Activated naive CD8-positive, alpha-beta T cell treated with anti-CD3 and anti-CD28 coated beads, Interleukin-2, amount 10 ng/mL, durations not matched to agents 7 days and 5 days (primary cell): ENCODE measurements at regions not wholly inside any gene's neighbourhood (a gene's known extent, or its start where the extent isn't known, plus 50 kb on each side); places are given as distances from the start of the nearest gene placed in this dataset.
"Not testable (repeated sequence)": the region's sequence is repeated elsewhere in the genome, so short reads cannot be mapped to it uniquely, and the experiment has no call there.

Source experiments
- ATAC-seq: fragments of 150-1000 bp; cut with Tn5 transposase; one replicate; pipeline ENCODE4 v1.10.0; 2021; ENCODE audit warnings: low read depth, moderate library complexity
- POLR2A ChIA-PET: fragments of 350-600 bp; sonication (Branson Sonifier 250); formaldehyde crosslinking; loops from one replicate; lab custom pipeline; 2021; ENCODE audit warnings: antibody characterized with exemption; lab: Charles Lee
- DNase-seq: peaks from one replicate; pipeline ENCODE4 v3.0.0; 2021
- H3K27ac Mint-ChIP-seq: one replicate; pipeline ENCODE4 v1.8.0; 2022; ENCODE audit warnings: mild to moderate bottlenecking, mixed read lengths
- H3K27me3 Mint-ChIP-seq: one replicate; pipeline ENCODE4 v1.8.0; 2022; ENCODE audit warnings: mild to moderate bottlenecking, moderate library complexity, mixed read lengths
- H3K36me3 Mint-ChIP-seq: one replicate; pipeline ENCODE4 v1.8.0; 2021; ENCODE audit warnings: mild to moderate bottlenecking, mixed read lengths
- H3K4me1 Mint-ChIP-seq: one replicate; pipeline ENCODE4 v1.8.0; 2021; ENCODE audit warnings: mixed read lengths
- H3K4me3 Mint-ChIP-seq: one replicate; pipeline ENCODE4 v1.8.0; 2022; ENCODE audit warnings: mild to moderate bottlenecking, moderate library complexity, mixed read lengths
- H3K9me3 Mint-ChIP-seq: one replicate; pipeline ENCODE4 v1.8.0; 2021; ENCODE audit warnings: mixed read lengths

DNA sequence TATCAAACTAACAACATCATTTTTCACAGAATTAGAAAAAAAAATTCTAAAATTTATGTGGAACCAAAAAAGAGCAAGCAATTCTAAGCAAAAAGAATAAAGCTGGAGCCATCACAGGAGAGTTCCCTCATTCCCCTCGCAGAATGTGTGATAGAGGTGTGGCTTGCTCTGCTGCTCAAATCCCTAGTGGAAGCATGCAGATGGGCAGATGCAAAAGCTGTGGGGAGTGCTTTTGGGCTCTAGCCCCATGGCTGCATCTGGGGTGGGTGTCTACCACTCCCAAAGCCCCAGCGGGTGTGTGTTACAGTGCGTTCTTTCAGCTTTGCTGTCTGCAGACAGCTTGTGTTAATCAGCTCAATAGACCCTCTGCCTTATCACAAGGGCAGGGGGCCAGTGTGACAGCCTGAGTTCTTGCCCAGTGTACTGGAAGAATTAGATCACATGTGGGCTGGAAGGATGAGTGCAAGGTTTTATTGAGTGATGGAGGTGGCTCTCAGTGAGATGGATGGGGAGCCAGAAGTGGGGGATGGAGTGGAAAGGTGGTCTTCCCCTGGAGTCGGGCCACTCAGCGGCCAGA lies 575.9 kb upstream of the LRRN3 start:
- H3K27ac Mint-ChIP-seq, H3K36me3 Mint-ChIP-seq, ATAC-seq, DNase-seq, H3K4me3 Mint-ChIP-seq, POLR2A ChIA-PET, H3K9me3 Mint-ChIP-seq, H3K27me3 Mint-ChIP-seq, H3K4me1 Mint-ChIP-seq: not testable (repeated sequence)

DNA sequence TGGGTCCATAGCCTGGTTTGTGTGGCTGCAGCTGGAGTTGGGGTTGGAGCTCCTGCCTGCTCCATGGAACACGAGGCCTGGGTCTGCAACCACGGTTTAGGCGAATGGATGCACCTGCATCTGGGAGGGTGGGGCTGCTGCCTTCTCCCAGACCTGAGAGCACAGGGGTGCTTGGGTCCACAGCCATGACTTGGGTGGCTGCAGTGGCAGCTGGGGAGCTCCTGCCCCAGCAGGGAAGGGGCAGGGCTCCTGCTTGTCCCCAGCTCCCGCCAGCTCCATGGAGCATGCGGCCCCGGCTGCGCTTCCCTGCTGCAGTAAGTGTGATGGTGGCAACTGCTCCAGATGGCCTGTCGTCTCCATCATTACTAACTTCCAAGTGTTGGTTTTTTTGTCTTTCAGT lies 571.1 kb upstream of the LRRN3 start:
- Mint-ChIP-seq H3K27ac (no peak overlapping the region), H3K4me1 (no peaks in the 10 kb centered on the region), H3K36me3 (no peaks in the 10 kb centered on the region), H3K9me3 (peaks cover 4% of the 10 kb centered on the region), H3K4me3 (no peak overlapping the region), H3K27me3 (no peaks in the 10 kb centered on the region)
- POLR2A ChIA-PET = no interaction called here
- ATAC-seq (no peak), DNase-seq (no peak)

DNA sequence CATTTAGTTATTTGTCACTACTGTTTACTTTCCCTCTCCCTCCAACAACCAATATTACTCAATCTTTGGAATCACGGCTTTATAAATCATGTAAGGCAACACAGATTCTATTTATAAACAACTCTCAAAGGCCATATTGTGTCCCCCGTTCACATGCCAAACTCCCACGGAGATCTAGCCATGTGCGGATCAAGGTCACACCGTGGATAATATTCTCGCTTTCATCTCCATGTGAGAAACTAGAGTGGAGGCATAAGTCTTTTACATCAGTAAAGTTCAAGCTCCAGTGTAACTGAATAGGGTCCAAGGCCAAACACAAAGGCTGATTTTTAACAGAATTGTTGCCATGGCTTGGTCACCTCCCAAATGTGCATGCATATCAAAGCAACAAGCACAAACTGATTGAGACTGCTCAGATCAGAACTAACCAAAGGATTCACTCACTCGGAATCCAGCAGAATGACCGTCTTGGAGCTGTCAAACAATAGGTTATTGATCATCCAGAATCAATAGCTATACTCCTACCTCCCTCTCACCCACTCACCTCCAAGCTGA lies 569.5 kb upstream of the LRRN3 start:
- H3K27me3 Mint-ChIP-seq = no peaks in the 10 kb centered on the region
- peaks cover 4% of the 10 kb centered on the region for H3K9me3 Mint-ChIP-seq
- DNase-seq (no peak), ATAC-seq (no peak)
- no peak overlapping the region for H3K4me3 Mint-ChIP-seq
- H3K4me1 Mint-ChIP-seq = no peaks in the 10 kb centered on the region
- no peak overlapping the region for H3K27ac Mint-ChIP-seq
- no peaks in the 10 kb centered on the region for H3K36me3 Mint-ChIP-seq
- POLR2A ChIA-PET = no interaction called here

- no peaks in the 10 kb centered on the region for H3K36me3 Mint-ChIP-seq
Measured at GRCh38 chr7:110522061-110522760, 568.7 kb upstream of the LRRN3 start.

DNA sequence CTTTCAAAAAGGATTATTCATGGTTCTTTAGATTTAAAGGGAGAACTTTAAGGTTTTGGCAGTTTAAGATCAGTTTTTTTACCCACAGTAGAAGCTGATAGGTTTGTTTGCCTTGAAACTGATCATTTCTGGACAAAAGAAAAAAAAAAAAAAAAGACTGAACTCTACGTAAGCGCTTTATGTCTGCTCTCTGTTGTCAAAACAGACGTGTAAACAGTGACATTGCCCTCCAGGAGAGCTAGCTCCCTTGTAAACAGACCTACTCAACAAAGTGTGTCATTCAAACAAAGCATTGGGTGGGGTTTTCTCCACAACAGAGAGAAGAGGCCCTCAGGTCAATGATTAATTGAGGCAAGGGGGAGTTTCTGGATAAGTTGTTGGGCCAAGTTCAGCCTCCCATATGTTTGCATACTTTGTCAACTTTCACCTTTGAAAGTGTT lies 568.1 kb upstream of the LRRN3 start:
- no peak for ATAC-seq
- no peak overlapping the region for H3K27ac Mint-ChIP-seq
- no peak overlapping the region for H3K4me3 Mint-ChIP-seq
- no peak for DNase-seq
- H3K4me1 Mint-ChIP-seq = no peaks in the 10 kb centered on the region
- POLR2A ChIA-PET = no interaction called here
- H3K36me3 Mint-ChIP-seq = no peaks in the 10 kb centered on the region
- H3K9me3 Mint-ChIP-seq = peaks cover 4% of the 10 kb centered on the region
- H3K27me3 Mint-ChIP-seq = peaks cover 1% of the 10 kb centered on the region

More at GRCh38 chr7:110522061-110522760, 568.7 kb upstream of the LRRN3 start:
- ATAC-seq (no peak), DNase-seq (no peak)
- POLR2A ChIA-PET = no interaction called here
- H3K4me3 Mint-ChIP-seq = no peak overlapping the region
- H3K27me3 Mint-ChIP-seq = peaks cover 1% of the 10 kb centered on the region
- H3K9me3 Mint-ChIP-seq = peaks cover 4% of the 10 kb centered on the region
- H3K27ac Mint-ChIP-seq = no peak overlapping the region
- no peaks in the 10 kb centered on the region for H3K4me1 Mint-ChIP-seq

DNA sequence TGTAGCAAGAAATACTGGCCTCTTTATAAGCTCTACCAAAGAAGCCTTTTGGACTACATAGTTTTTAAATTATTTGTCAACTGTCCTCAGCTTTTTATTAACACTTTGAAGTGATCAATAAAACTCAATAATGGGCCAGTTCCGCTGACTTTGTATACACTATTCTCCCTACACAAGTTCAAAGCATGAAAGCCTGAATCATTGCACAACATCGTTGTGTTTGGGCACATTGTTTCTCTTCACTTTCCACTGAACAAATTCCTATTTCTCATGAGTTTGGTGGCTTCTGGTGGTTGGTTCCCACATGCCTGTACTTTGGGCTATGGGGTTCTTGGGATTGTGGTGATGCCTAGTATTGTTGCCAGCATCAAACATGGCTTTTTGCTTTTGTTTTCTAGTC lies 561.8 kb upstream of the LRRN3 start:
- POLR2A ChIA-PET = no interaction called here
- H3K27me3 Mint-ChIP-seq = peaks cover 1% of the 10 kb centered on the region
- no peak for ATAC-seq
- H3K4me3 Mint-ChIP-seq = no peak overlapping the region
- peaks cover 2% of the 10 kb centered on the region for H3K4me1 Mint-ChIP-seq
- peaks cover 3% of the 10 kb centered on the region for H3K9me3 Mint-ChIP-seq
- H3K36me3 Mint-ChIP-seq = no peaks in the 10 kb centered on the region
- no peak for DNase-seq
- H3K27ac Mint-ChIP-seq = no peak overlapping the region

DNA sequence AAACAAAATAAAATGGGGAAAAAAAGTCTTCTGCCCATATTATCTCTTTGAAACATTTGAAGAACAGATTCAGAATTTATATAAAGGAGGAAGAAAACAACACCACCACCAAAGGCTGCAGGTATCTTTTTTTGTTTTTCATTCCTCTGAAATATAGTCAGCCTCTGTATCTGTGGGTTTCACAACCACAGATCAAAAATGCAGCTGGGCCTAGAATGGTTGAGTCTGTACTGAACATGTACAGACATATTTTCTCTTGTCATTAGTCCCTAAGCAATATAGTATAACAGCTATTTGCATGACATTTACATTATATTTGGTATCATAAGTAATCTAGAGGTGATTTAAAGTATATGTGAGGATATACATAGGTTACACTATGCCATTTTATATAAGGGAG lies 559.7 kb upstream of the LRRN3 start:
- H3K4me1 Mint-ChIP-seq = peaks cover 2% of the 10 kb centered on the region
- H3K27ac Mint-ChIP-seq = no peak overlapping the region
- H3K36me3 Mint-ChIP-seq = no peaks in the 10 kb centered on the region
- ATAC-seq (peak; percentile 26), DNase-seq (no peak)
- H3K9me3 Mint-ChIP-seq = peaks cover 3% of the 10 kb centered on the region
- POLR2A ChIA-PET = no interaction called here
- H3K4me3 Mint-ChIP-seq = no peak overlapping the region
- peaks cover 1% of the 10 kb centered on the region for H3K27me3 Mint-ChIP-seq

GRCh38 chr7:110534241-110534931 lies 556.5 kb upstream of the LRRN3 start:
- H3K27me3 Mint-ChIP-seq = no peaks in the 10 kb centered on the region
- peak; percentile 26 for ATAC-seq
- no peak overlapping the region for H3K4me3 Mint-ChIP-seq
- POLR2A ChIA-PET = no interaction called here
- H3K36me3 Mint-ChIP-seq = no peaks in the 10 kb centered on the region
- DNase-seq = no peak
- peaks cover 1% of the 10 kb centered on the region for H3K9me3 Mint-ChIP-seq
- H3K4me1 Mint-ChIP-seq = peaks cover 2% of the 10 kb centered on the region
- no peak overlapping the region for H3K27ac Mint-ChIP-seq

DNA sequence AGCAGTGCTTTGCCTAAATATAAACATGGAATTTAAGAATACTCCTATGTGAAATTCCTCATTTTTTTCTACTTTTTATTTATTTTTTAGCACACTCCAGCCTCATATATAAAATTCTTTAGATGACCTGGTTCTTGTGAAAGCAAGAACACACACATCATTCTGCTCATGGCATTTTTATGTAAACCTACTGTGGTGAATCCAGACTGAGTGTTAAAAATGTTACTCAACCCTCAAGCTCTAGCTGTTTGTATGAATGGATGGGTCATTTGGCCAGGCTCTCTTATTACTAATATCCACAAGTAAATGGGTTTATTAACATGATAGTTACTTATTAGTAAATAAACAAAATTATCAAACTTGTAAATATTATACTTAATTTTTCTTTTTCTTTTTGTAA lies 551.7 kb upstream of the LRRN3 start:
- no peaks in the 10 kb centered on the region for H3K4me1 Mint-ChIP-seq
- H3K4me3 Mint-ChIP-seq = no peak overlapping the region
- H3K27me3 Mint-ChIP-seq = peaks cover 3% of the 10 kb centered on the region
- no peak for DNase-seq
- H3K9me3 Mint-ChIP-seq = no peaks in the 10 kb centered on the region
- no peaks in the 10 kb centered on the region for H3K36me3 Mint-ChIP-seq
- ATAC-seq = no peak
- H3K27ac Mint-ChIP-seq = no peak overlapping the region
- POLR2A ChIA-PET = no interaction called here

DNA sequence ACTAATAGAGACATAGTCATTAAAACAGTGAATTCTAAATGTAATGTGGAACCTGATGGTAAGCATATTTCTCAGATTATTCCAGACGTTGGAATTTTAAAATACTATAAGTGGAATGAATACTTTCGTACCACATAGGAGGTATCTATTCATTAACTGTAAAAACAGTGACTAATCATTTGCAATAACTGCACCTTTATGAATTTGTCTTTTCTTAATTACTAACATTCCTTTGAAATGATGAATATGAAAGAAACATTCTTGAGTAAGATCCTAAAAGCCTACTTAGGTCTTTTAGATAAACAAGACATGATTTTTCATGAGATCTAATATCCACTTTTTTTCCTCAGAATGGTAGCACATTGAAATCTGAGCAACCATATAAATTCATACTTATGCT lies 549.0 kb upstream of the LRRN3 start:
- no peak for ATAC-seq
- Mint-ChIP-seq H3K4me3 (no peak overlapping the region), H3K9me3 (no peaks in the 10 kb centered on the region), H3K4me1 (no peaks in the 10 kb centered on the region), H3K27ac (no peak overlapping the region), H3K27me3 (peaks cover 3% of the 10 kb centered on the region), H3K36me3 (no peaks in the 10 kb centered on the region)
- POLR2A ChIA-PET = no interaction called here
- DNase-seq = no peak

GRCh38 chr7:110544194-110544593 lies 546.7 kb upstream of the LRRN3 start:
- Mint-ChIP-seq H3K27me3 (peaks cover 3% of the 10 kb centered on the region), H3K4me1 (no peaks in the 10 kb centered on the region), H3K36me3 (no peaks in the 10 kb centered on the region), H3K4me3 (no peak overlapping the region), H3K9me3 (no peaks in the 10 kb centered on the region), H3K27ac (no peak overlapping the region)
- DNase-seq (no peak), ATAC-seq (no peak)
- POLR2A ChIA-PET = no interaction called here

GRCh38 chr7:110548372-110548771 lies 542.6 kb upstream of the LRRN3 start:
- Mint-ChIP-seq H3K27ac (no peak overlapping the region), H3K4me3 (no peak overlapping the region), H3K9me3 (peaks cover 11% of the 10 kb centered on the region), H3K27me3 (no peaks in the 10 kb centered on the region), H3K4me1 (no peaks in the 10 kb centered on the region), H3K36me3 (peaks cover 3% of the 10 kb centered on the region)
- DNase-seq (no peak), ATAC-seq (no peak)
- POLR2A ChIA-PET = no interaction called here

GRCh38 chr7:110557136-110557535 lies 533.8 kb upstream of the LRRN3 start:
- Mint-ChIP-seq H3K36me3 (peaks cover 2% of the 10 kb centered on the region), H3K27me3 (no peaks in the 10 kb centered on the region), H3K4me1 (no peaks in the 10 kb centered on the region), H3K27ac (no peak overlapping the region), H3K4me3 (no peak overlapping the region), H3K9me3 (peaks cover 5% of the 10 kb centered on the region)
- ATAC-seq (no peak), DNase-seq (no peak)
- POLR2A ChIA-PET = no interaction called here

GRCh38 chr7:110563286-110563685 lies 527.6 kb upstream of the LRRN3 start:
- not testable (repeated sequence) for H3K36me3 Mint-ChIP-seq

More at GRCh38 chr7:110563286-110563685, 527.6 kb upstream of the LRRN3 start:
- H3K27ac Mint-ChIP-seq, ATAC-seq, H3K4me3 Mint-ChIP-seq, H3K27me3 Mint-ChIP-seq, H3K4me1 Mint-ChIP-seq, DNase-seq, POLR2A ChIA-PET, H3K9me3 Mint-ChIP-seq: not testable (repeated sequence)
